Stimulated activated CD8-positive, alpha-beta memory T cell treated with anti-CD3 and anti-CD28 coated beads, Interleukin-7, amount 100 ng/mL, for 24 hours (primary cell): ENCODE measurements at regions not wholly inside any gene's neighbourhood (a gene's known extent, or its start where the extent isn't known, plus 50 kb on each side); places are given as distances from the start of the nearest gene placed in this dataset.

ENCODE experiments used
- DNase-seq: peaks from one replicate; pipeline ENCODE4 v3.0.0-alpha.2; 2020; ENCODE audit warnings: low read depth

DNA sequence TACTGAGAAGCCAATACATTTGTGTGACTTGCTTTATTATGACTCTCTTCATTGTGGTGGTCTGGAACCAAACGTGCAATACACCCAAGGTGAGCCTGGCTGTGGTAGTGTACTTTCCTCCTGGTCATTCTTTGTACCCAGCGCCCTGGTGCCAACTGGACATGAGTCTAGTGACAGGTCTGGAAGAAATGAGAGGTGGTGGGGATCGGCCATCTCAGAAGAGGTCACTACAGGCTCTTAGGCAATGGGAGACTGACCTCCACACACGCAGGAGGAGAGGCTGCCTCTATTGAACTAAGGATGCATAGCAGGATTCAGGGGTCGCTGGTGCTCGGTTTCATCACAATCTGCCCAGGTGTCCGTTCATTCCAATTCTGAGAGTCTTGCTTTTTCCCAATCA is 56.4 kb upstream of the RTL6 start:
- no peak for DNase-seq

- no peak for DNase-seq
Measured at GRCh38 chr22:44550711-44551491, 52.9 kb upstream of the RTL6 start.

GRCh38 chr22:44549701-44550100 is 51.7 kb upstream of the RTL6 start:
- no peak for DNase-seq

DNA sequence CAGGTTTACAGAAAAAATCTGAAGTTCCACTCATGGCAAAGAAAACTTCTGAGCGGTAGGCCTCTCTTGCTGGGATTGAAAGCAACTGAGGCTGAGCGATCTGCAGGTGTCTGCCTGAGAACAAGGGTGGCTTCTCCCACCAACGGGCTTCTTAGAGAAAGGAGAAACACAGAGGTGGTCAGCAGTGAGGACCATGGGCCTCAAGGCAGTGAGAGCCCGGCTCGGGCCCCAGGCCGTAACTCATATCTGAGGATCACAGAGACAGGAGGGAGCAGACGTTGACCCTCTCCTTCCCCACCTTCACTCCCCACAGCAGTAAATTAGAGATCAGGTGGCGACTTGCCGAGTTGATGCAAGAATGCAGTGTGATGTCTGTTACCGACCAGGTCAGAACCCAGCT is 50.9 kb upstream of the RTL6 start:
- no peak for DNase-seq
